Activated CD4-positive, alpha-beta T cell treated with anti-CD3 and anti-CD28 coated beads for 1 hour (primary cell): ENCODE measurements at regions not wholly inside any gene's neighbourhood (a gene's known extent, or its start where the extent isn't known, plus 50 kb on each side); places are given as distances from the start of the nearest gene placed in this dataset.

Experiments
- DNase-seq: peaks from one replicate; pipeline ENCODE4 v3.0.0-alpha.2; 2020

DNA sequence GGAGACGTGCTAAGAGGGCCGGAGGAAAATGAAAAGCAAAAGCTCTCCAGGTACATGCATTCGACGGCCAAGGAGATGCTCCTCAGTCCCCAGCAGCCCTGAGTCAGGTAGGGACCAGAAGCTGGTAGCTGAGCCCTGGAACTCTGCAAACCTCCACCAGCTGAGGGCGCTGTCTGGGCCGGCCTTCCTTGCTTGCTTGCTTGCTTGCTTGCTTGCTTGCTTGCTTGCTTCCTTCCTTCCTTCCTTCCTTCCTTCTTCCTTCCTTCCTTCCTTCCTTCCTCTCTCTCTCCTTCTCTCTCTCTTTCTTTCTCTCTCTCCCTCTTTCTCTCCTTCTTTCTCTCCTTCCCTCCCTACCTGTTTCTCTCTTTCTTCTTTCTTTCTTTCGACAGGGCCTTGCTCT, 94.6 kb upstream of the RASGRF1 start:
- DNase-seq, result no peak

DNA sequence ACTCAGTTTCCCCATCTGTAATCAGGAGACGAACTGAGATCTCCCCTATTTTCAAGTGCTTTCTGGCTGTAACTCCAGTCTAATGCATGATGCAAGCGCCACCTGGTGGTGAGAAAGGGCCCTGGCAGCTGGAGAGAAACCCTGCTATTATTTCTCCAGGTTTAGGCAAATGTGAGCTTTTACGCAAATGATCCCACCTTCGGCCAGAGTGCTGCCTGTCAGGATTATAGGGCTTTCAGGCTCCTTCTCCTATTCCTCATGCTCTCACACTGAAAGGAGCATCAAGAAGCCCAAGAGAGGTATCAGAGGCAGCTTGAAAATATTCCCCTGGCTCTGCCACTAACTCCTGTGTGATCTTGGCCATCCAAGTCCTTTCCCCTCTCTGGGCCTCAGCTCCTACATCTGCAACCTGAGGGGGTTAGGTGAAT, 93.9 kb upstream of the RASGRF1 start:
- DNase-seq, result peak; percentile 39

DNA sequence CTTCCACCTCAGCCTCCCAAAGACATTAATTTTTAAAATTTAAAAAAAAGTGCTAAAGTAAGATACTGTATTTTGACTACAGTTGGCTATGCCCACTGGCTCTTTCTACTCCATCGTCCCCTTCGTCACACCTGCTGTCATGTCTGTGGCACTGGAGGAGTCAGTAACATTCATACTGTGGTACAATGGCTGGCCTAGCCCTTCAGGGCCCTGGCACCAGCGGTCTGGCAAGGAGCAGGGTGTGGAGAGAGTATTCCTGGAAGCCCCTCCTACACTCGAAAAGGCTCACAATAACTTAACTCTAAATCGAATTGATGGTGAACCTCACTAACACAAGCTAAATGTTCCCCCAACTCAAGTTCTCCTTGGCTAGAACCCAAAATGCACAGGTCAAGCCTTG, 89.7 kb upstream of the RASGRF1 start:
- DNase-seq, result no peak

DNA sequence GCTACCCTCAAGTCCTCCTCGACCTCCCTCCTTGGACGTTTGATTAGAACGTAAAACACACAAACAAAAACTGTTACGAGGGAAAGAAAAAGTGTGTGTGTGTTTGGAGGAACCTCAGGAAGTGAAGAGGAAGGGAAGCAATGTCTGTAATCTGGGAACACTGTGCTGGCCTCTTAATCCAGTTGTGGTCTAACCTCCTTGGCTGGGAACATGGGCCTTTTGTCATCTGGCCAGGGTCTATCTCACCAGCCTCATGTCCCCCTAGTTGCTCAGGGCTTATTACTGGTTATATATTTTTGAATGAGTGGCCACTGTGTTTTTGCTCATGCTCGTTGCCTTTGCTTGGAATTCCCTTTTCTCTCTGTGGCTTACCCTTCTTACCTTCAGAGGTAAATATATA, 89.0 kb upstream of the RASGRF1 start:
- DNase-seq, result no peak

DNA sequence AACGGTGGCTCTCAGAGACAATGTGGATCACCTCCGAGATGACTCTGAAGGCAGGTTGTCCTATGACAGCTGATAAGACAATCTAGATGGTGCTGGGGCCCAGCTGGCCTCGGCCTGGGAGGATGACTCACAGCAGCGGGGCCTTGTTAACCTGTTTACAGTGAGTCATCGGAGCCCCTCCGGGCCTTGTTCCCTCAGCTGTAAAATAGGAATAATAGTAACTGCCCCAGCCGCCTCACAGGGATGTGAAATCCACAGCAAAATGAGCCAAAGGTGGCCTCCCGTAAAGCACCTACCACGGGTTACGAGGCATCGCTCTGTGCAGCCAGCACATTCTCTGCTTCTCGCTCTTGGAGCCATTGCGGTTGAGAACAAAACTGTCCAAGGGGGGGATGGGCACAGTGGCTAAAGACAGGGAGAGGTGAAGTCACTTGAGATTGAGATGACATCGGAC, 88.6 kb upstream of the RASGRF1 start:
- no peak for DNase-seq

DNA sequence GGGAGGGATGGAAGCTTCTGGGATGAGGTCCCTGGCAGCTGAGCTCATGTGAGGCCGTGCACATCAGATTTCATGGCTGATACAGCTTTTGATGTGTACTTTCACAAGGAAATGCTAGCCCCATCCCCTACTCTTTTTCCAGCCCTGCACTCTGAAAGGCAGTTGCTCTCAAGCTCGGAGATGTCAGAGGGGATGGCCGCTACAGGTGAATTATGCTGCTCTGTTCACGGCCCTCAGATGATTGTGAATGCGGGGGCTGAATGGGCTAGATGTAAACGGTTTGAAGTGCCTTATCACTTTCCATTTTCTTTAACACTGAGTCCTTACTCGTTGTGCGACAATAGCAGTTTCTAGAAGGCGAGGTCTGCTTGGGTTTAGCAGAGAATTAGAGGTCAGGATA, 88.0 kb upstream of the RASGRF1 start:
- no peak for DNase-seq

DNA sequence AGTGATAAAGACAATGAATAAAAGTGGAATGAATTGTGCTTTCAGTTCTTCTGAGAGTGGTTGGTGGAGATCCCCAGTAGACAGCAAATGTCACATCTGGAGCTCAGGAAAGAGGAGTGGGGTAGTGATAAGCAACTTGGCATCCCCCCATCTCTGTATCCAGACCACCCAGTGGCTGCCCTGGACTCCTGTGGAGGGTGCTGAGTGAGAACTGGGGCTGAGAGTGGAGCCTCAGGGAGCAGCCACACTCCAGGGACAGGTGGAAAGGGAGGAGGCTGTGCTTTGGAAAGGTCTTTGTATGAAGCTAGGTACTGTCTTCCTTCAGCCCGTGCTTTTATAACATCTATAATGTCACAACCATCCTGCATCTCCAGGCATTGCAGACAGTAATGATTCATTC, 85.6 kb upstream of the RASGRF1 start:
- DNase-seq, result no peak

DNA sequence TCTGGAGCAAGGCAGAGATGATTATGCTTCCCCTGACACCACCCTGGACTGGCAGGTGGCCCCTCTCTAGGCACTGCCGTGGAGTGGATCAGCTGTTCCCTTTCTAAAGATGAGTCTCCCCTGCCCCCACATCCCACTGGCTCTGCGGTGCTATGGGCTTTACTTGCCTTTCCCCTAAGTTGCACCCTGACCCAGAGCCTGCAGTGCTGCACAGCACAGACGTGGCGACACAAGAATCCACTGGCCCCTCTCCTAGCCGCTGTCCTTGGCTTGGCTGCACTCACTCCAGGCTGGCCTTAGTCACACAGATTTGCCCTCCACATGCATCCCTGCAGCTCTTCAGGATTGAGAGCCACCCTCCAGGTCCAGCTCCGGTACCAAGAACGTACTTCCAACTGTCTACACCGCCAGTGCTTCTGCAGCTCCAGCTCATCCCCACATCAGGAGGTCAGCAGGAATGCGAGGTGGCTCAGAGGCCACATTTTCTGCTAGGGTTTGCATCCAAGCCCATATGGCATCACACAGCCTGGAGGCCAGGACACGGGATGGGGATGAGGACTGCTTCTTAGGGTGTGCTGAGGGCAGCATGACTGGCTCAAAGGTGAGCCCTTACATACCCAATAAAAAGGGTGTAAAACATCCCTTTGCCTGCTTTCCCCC, 82.4 kb upstream of the RASGRF1 start:
- no peak for DNase-seq

DNA sequence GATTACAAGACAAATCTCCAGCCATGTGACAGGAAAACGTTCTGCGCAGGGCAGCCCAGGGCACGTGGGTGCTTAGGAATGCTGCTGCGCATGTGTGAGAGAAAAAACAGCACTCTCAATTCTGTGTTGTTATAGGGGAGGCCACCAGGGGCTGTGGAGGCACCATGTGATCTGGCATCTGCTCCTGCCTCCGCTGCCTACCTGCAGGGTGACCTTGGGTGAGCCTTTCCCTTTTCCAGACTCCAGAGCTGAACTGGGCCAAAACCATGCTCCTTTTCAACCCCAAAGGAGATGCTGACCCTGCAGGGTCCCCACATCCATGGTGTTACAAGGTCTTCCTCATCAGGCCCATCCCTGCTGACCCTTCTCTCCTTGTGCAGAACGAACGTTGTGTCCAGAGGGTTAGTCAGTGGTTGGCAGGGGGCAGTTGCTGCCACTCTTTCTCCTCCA, 81.5 kb upstream of the RASGRF1 start:
- no peak for DNase-seq

DNA sequence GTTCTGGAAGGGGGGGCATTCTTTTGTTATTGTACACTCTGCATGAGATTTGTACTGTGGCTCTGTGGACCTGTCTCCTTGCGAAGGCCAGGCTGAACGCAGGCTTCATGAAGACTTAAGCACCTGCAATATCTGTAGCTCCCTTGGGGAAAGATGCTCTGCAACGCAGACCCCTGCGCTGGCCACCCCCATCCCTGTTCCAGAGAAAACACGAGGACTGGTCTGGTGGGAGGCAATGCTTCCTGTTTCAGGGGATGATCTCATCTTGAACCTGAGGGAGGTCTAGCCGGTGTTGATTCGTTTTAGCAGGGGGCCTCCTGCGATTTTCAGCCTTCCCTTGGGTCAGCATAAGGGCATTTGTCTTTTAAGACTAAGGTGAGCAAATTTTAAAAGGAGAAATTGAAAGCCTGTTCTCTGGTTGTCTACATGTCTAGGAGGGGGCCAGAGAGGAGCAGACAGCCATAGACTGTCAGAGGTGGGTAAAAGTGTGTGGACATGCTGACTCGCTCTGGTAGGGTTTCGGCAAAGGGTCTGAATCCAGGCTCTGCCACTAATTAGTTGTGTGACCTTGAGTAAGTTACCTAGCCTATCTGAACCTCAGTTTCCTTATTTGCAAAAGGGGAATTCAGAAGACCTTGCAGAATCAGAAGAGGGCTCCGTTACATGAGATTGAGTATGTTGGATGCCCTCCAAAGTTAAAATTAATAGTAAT, 80.9 kb upstream of the RASGRF1 start:
- DNase-seq, result no peak

DNA sequence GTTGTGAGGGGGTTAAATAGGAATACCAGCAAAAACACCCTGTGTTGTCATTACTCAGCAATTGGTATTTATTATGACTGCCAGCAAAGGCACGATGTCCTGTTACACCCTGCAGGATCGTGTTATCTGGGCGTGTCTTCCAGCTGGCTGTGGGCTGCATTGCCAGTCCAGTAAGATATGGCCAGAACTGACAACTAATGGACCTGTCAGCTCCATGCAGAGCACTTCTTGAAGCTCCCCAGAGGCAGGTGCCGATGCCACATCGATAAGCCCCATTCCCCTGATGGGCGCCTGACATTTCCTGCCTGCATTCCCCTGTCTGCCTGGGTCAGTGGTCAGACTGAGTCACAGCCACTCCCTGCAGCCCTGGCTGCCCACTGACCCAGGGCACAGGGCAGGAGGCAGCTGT, 79.7 kb upstream of the RASGRF1 start:
- DNase-seq, result no peak

DNA sequence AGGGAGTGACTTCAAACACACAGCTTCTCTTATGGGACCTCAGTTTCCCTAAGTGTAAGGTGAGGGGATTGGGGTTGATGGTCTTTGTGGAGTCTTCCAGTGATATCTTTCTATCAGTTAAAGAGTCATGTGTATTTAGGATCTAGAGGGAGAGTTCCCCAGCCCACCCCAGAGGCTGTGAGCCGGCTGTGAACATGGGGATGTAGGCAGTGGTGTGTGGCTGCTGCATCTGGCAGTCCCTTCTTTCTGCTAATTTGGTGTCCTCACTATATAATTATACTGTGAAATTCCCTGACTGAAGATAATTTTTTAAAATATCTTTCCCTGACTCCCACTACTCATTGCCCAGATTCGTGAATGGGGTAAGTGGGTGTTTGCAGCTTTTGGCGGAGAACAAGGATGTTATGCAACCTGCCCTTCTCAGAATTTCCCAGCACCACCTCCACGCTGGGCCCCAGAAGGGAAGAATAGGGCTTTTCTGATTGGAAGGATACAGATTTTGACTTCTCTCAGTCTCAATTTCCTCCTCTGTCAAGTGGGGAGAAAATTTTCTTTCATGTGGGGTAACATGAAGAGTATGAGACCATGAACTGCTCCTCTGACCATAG, 79.0 kb upstream of the RASGRF1 start:
- DNase-seq, result no peak

DNA sequence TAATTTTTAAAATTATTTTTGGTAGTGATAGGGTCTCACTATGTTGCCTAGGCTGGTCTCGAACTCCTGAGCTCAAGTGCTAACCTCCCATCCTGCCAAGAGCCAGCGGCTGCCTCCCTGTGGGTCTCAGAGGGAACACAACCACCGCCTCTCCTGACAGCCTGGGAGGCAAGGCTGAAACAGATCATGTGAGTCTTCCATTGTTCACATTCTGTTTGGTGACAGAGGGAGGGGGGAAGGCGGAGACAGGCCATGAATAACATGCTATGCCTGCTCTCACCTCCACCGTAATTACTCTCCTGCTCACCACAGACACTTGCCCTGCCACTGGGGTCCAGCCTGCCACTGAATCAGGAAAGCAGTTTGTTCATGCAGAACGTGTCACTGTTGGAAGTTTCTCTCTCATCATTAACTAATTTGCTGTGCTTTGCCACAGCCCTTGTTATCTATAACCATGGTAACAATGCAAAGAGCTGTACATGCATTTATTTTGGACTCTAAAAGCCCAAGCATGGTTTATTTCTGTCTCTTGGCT, 78.4 kb upstream of the RASGRF1 start:
- no peak for DNase-seq

DNA sequence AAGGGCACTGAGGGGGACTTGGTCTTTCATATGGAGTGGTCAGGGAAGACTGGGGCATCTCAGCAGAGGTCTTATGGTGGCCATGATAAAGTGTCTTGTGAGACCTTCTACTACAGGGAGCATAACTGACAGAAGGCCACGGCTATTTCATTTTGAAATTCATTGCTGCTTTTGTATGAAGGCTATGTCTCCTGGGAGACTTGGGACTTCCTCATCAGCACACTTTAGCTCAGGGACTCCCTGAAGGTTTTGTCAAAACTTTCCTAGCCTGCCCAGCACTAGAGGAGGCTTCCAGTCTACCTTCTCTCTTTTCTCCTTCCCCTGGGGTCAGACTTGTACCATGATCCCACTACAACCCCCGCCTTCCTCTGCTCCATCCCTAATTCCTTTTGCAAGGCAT, 77.2 kb upstream of the RASGRF1 start:
- no peak for DNase-seq

DNA sequence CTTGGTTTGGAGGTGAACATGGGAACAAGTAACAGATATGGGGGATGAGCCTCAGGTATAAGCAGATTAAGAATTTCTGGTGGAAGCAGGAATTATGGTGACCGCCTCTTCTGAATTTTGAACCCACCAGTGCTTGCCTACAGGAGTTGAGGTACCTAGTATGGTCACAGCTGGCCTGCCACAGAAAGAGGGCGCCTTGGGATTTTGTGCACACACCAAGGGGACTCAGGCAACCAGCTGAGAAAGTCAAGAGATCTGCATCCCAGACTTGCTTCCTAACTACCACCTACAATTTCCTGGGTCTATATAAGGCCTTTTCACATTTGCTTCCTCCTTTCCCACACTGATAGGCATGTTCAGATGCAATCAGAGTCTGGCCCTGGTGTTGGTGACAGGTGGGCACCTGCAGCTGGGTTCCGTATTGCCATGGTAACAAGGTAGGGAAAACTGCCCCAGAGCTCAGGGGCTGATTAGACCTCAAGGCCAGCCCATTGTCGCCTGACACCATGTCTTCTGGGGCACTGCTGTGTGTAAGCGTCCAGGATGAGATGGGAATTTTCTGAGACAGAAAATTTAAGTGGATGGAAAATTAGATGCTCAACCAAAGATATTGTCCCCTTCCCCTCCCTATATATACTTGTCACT, 75.9 kb upstream of the RASGRF1 start:
- DNase-seq, result no peak

DNA sequence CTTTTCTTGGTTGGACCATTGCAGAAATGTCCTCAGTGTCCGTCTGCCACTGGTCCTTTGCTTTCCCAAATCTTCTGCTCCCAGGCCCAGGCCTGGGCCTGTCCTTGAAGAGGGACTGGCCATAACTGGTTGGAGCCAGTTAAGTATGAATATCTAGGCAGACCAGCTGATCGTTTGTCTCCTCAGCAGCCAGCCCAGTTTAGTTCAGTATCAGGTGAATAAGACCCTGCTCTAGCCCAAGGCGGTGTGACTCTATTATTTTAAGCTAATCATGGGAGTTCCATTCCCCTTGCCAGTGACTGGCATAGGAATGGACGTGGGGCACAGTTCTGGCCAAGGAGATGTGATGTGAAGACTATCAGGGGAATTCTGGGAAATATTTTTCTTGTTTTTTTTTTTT, 73.9 kb upstream of the RASGRF1 start:
- no peak for DNase-seq

DNA sequence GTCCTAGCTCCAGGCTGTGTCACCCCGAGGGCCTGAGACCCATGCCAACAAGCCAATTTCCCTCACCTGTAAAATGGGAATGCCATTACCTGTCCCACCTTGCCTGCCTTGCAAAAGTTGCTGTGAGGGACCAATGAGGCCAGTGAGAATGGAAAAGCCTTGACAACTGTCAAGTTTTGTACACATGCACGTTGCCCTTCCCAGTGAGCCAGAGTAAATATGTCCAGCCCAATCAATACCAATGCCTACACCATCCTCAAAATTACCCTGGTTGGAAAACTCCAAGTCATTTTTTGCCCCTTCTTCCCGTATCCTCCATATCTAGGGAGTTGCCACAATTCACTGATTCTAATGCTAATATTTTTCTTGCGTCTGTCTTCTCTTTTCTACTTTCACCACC, 73.5 kb upstream of the RASGRF1 start:
- DNase-seq, result no peak

DNA sequence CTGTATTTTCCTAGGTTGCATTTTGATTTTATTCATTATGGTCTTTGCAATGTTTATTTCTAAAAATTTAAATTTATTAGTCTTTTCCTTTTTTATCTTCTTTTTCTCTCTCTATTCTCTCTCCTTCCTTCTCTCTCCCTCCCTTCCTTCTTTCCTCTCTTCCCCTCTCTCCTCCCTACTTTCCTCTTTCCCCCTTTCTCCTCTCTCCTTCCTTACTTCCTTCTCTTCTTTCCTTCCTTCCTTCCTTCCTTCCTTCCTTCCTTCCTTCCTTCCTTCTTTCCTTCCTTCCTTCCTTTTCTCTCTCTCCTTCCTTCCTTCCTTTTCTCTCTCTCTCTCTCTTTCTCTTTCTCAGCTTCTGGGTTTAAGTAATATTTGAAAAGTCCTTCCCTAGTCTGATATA, 72.8 kb upstream of the RASGRF1 start:
- no peak for DNase-seq

DNA sequence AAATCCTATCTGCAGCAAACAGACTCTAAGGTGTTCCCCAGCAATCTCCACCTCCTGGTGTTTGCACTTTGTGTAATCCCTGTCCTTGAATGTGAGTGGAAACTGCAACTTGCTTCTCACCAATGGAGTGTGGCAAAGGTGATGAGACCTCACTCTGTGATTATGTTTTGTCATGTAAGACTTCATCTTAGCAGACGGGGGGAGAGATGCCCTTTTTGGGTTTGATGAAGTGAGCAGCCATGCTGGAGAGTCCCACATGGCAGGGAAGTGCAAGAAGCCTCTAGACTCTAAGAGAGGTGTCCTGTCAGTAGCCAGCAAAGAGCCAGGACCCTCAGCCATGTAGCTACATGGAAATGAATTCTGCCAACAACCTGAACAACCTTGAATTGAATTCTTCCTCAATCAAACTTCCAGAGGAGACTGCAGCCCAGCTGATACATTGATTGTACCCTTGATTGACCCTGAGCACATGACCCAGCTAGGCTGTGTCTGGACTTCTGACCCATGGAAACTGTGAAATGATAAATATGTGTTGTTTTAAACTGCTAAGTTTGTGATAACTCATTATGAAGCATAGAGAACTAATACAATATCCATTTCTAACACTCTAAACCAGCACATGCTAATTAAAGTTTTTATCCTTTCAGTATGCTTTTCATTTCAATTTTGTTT, 71.4 kb upstream of the RASGRF1 start:
- no peak for DNase-seq

DNA sequence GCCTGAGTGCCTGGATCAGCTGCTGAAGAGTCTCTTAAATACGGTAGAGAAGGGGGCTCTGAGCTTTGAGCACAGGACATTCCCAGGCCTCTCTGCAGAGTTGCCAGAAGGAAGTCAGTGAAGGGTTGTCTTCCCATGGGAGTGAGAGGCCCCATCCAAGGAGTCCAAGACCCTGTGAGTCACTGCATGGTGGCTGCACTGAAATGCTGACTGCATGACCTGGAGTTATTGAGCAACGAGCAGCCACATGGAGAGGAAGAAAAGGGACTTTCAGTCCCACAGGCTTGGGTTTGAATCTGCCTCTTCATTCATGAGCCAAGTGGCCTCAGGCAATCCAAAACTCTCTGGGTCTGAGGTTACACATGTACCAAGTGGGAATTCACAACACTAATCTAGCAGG, 69.6 kb upstream of the RASGRF1 start:
- DNase-seq, result no peak

DNA sequence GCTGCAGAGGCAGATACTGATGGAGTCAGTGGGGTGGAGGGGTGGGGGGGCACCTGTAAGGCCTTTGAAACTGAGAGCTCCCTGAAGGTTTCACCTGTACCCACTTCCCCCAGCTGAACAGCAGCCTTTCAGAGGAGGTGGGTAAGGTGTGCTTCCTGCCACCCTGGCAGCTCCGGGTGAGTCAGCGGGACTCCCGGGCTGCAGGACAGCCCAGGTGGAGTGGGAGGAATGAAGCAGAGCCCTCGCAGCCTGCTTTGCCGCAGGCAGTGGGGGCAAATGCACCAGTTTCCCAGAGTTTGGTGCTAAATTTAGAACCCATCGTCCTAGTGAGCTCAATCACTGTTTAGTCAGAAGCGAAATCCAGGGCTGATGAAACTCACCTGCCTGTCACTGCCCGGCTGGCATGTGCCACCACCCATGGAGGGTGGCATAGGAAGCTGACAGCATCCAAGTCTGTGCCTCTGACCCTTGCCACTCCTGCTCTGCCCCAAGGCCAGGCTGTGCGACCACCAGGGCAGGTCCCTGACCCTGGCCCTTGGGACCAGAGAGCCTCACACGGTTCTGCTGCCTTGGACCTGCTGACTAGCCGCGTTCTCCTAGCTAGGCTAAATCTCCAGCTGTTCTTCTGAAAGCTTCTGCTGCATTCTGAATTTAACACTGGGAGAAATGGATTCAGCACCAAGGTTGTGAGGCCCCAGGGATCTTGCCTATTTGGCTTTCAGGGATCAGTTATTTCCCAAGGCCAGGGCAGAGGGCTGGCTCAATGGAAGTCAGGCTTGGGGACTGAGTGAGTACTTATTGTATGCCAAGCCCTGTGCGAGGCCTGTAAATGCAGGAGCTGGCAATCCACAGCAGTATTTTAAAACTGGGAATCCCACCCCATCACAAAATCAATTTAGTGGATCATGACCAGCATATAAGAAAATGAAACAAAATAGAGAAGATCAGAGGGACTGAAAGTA, 67.3 kb upstream of the RASGRF1 start:
- no peak for DNase-seq
